ENCODE measurements at regions not wholly inside any gene's neighbourhood (a gene's known extent, or its start where the extent isn't known, plus 50 kb on each side); places are given as distances from the start of the nearest gene placed in this dataset.
A peak's percentile ranks its signal among the peaks of the same experiment; 100 is the strongest.

- DNase-seq (no peak), ATAC-seq (peak; percentile 17)
- intact Hi-C loops (cut with micrococcal nuclease): loop anchor here (5.0 kb wide), 1 partner anchor 119 kb away; no protein-coding TSS in a partner anchor
Observed at GRCh38 chr21:16418642-16419041, 688.9 kb downstream of the USP25 start.

- DNase-seq (peak; percentile 76), ATAC-seq (peak; percentile 91)
- intact Hi-C loops (cut with micrococcal nuclease): loop anchor here (5.0 kb wide), 1 partner anchor 118 kb away; no protein-coding TSS in a partner anchor
Observed at GRCh38 chr21:16419188-16419921, 689.6 kb downstream of the USP25 start.

GRCh38 chr21:16420031-16420724, 690.4 kb downstream of the USP25 start:
- intact Hi-C loops (cut with micrococcal nuclease): loop anchor here (5.0 to 10.0 kb wide), 2 partner anchors 37 to 225 kb away; no protein-coding TSS in a partner anchor
- ATAC-seq (peak; percentile 65), DNase-seq (peak; percentile 39)

- intact Hi-C loops (cut with micrococcal nuclease): loop anchor here (5.0 to 10.0 kb wide), 2 partner anchors 36 to 226 kb away; no protein-coding TSS in a partner anchor
- DNase-seq (no peak), ATAC-seq (no peak)
Observed at GRCh38 chr21:16421007-16421406, 691.2 kb downstream of the USP25 start.

- intact Hi-C loops (cut with micrococcal nuclease): loop anchor here (5.0 to 10.0 kb wide), 2 partner anchors 35 to 227 kb away; no protein-coding TSS in a partner anchor
- no peak for DNase-seq
- ATAC-seq: no peak
Observed at GRCh38 chr21:16421965-16422364, 692.2 kb downstream of the USP25 start.

- intact Hi-C loops (cut with micrococcal nuclease): loop anchor here (5.0 to 10.0 kb wide), 2 partner anchors 35 to 228 kb away; no protein-coding TSS in a partner anchor
- DNase-seq: no peak
- ATAC-seq: no peak
Observed at GRCh38 chr21:16422702-16423101, 692.9 kb downstream of the USP25 start.

GRCh38 chr21:16423921-16424320, 694.1 kb downstream of the USP25 start:
- no peak for DNase-seq
- intact Hi-C loops (cut with micrococcal nuclease): loop anchor here (5.0 to 10.0 kb wide), 2 partner anchors 33 to 229 kb away; no protein-coding TSS in a partner anchor
- no peak for ATAC-seq

- intact Hi-C loops (cut with micrococcal nuclease): loop anchor here (5.0 to 10.0 kb wide), 2 partner anchors 33 to 230 kb away; no protein-coding TSS in a partner anchor
- no peak for DNase-seq
- ATAC-seq: peak; percentile 43
Observed at GRCh38 chr21:16424331-16424751, 694.6 kb downstream of the USP25 start.

GRCh38 chr21:16425376-16425775, 695.6 kb downstream of the USP25 start:
- DNase-seq (no peak), ATAC-seq (no peak)
- intact Hi-C loops (cut with micrococcal nuclease): loop anchor here (10.0 kb wide), 1 partner anchor 231 kb away; no protein-coding TSS in a partner anchor

GRCh38 chr21:16426936-16427335, 697.2 kb downstream of the USP25 start:
- ATAC-seq (peak; percentile 25), DNase-seq (no peak)
- intact Hi-C loops (cut with micrococcal nuclease): loop anchor here (10.0 kb wide), 1 partner anchor 232 kb away; no protein-coding TSS in a partner anchor

- ATAC-seq (peak; percentile 30), DNase-seq (no peak)
- intact Hi-C loops (cut with micrococcal nuclease): loop anchor here (10.0 kb wide), 1 partner anchor 233 kb away; no protein-coding TSS in a partner anchor
Observed at GRCh38 chr21:16427587-16428087, 697.9 kb downstream of the USP25 start.

- ATAC-seq: no peak
- DNase-seq: no peak
- intact Hi-C loops (cut with micrococcal nuclease): no loop called here
Observed at GRCh38 chr21:16437586-16437985, 707.8 kb downstream of the USP25 start.

GRCh38 chr21:16438761-16439160, 709.0 kb downstream of the USP25 start:
- intact Hi-C loops (cut with micrococcal nuclease): no loop called here
- no peak for ATAC-seq
- no peak for DNase-seq

GRCh38 chr21:16441789-16442188, 712.0 kb downstream of the USP25 start:
- no peak for DNase-seq
- intact Hi-C loops (cut with micrococcal nuclease): no loop called here
- ATAC-seq: no peak

GRCh38 chr21:16454399-16454798, 724.6 kb downstream of the USP25 start:
- intact Hi-C loops (cut with micrococcal nuclease): no loop called here
- ATAC-seq (peak; percentile 58), DNase-seq (no peak)

- intact Hi-C loops (cut with micrococcal nuclease): loop anchor here (5.0 kb wide), 1 partner anchor 33 kb away; no protein-coding TSS in a partner anchor
- no peak for ATAC-seq
- DNase-seq: no peak
Observed at GRCh38 chr21:16455526-16455925, 725.7 kb downstream of the USP25 start.

- intact Hi-C loops (cut with micrococcal nuclease): loop anchor here (5.0 kb wide), 1 partner anchor 34 kb away; no protein-coding TSS in a partner anchor
- ATAC-seq: peak; percentile 33
- no peak for DNase-seq
Observed at GRCh38 chr21:16455978-16456377, 726.2 kb downstream of the USP25 start.

GRCh38 chr21:16457498-16457897, 727.7 kb downstream of the USP25 start:
- intact Hi-C loops (cut with micrococcal nuclease): loop anchor here (5.0 kb wide), 1 partner anchor 35 kb away; no protein-coding TSS in a partner anchor
- ATAC-seq (peak; percentile 81), DNase-seq (no peak)

- intact Hi-C loops (cut with micrococcal nuclease): no loop called here
- ATAC-seq: no peak
- DNase-seq: no peak
Observed at GRCh38 chr21:16460936-16461335, 731.2 kb downstream of the USP25 start.

Data from left ventricle myocardium superior (tissue), 1 donor.